HepG2 (cell line): ENCODE measurements at regions not wholly inside any gene's neighbourhood (a gene's known extent, or its start where the extent isn't known, plus 50 kb on each side); places are given as distances from the start of the nearest gene placed in this dataset.

Source experiments
- ATAC-seq: fragments of 200-7000 bp; cut with Tn5 transposase; 3 replicates; pipeline ENCODE4 v1.9.1; 2020; ENCODE audit warnings: mild to moderate bottlenecking, moderate library complexity
- BruUV-seq: library from RNA; stranded (reverse); fragments of 400-500 nt; replicated peaks from 2 replicates; lab custom pipeline; 2021; lab: Mats Ljungman, UMichigan
- CTCF ChIA-PET: fragments of 300-600 bp; formaldehyde crosslinking; extraction: SDS; loops from one replicate; lab custom pipeline; 2021; ENCODE audit warnings: low total read pairs, inconsistent platforms, low intra/inter-chr PET ratio; lab: Yijun Ruan, JAX
- POLR2A ChIA-PET: fragments of 350-600 bp; sonication (Branson Sonifier 250); formaldehyde crosslinking; loops from one replicate; lab custom pipeline; 2020; ENCODE audit warnings: antibody characterized with exemption, inconsistent platforms; lab: Yijun Ruan, JAX
- DNase-seq: peaks from one replicate; pipeline ENCODE4 v3.0.0-alpha.2; 2015; ENCODE audit warnings: low spot score
- FAIRE-seq: peaks from 3 replicates; lab custom pipeline; 2011; peaks lifted over from hg19 to GRCh38; lab: Jason Lieb, UNC
- H2AFZ ChIP-seq: one replicate; pipeline ENCODE4 v1.6.1; 2011; ENCODE audit warnings: low read length, inconsistent platforms
- H3K27ac ChIP-seq: fragments of 300-600 bp; 3 replicates; pipeline ENCODE4 v1.8.0; 2011; ENCODE audit warnings: mixed run types, mild to moderate bottlenecking, mixed read lengths, low read length, inconsistent platforms; ENCODE audit not compliant: insufficient read depth; ENCODE audit errors: extremely low read length
- H3K27me3 ChIP-seq, 2 experiments: fragments of 200-600 bp in 1 of 2; 2 replicates in 1 of 2; 3 replicates in 1 of 2; pipeline versions ENCODE4 v1.6.0 to v1.8.0; 2011; ENCODE audit warnings: low read length in 2 of 2, mild to moderate bottlenecking in 2 of 2, moderate library complexity in 2 of 2, inconsistent platforms in 1 of 2; ENCODE audit not compliant: insufficient read depth in 2 of 2, control insufficient read depth in 1 of 2
- H3K36me3 ChIP-seq, 2 experiments: fragments of 200-600 bp in 1 of 2; replicated peaks in 1 of 2; 2 replicates in 1 of 2; 3 replicates in 1 of 2; pipeline versions ENCODE4 v1.5.1 to v1.8.0; 2011; ENCODE audit warnings: low read length in 2 of 2, inconsistent platforms in 1 of 2; ENCODE audit not compliant: insufficient read depth in 2 of 2, control insufficient read depth in 1 of 2
- H3K4me1 ChIP-seq: 2 replicates; pipeline ENCODE4 v1.5.1; 2012; ENCODE audit warnings: low read length, inconsistent platforms; ENCODE audit not compliant: insufficient read depth
- H3K4me2 ChIP-seq: 2 replicates; pipeline ENCODE4 v1.6.0; 2011; ENCODE audit warnings: low read depth, low read length, inconsistent platforms
- H3K4me3 ChIP-seq, 3 experiments: fragments of 200-600 bp in 1 of 3; sonication (generic), shearing (Covaris generic) in 1 of 3; replicated peaks in 1 of 3; 2 replicates each; pipeline ENCODE4 v1.5.1; 2011 to 2016; ENCODE audit warnings: low read length in 3 of 3, inconsistent platforms in 2 of 3, low read depth in 2 of 3, mild to moderate bottlenecking in 2 of 3, control low read depth in 1 of 3, mixed read lengths in 1 of 3; ENCODE audit not compliant: insufficient read depth in 1 of 3
- H3K79me2 ChIP-seq: one replicate; pipeline ENCODE4 v1.6.1; 2011; ENCODE audit warnings: low read length, inconsistent platforms; ENCODE audit not compliant: insufficient read depth
- H3K9ac ChIP-seq: 2 replicates; pipeline ENCODE4 v1.6.0; 2011; ENCODE audit warnings: mild to moderate bottlenecking, low read depth, low read length, inconsistent platforms; ENCODE audit not compliant: insufficient read depth
- H3K9me3 ChIP-seq: 2 replicates; pipeline ENCODE4 v1.5.1; 2012; ENCODE audit warnings: mild to moderate bottlenecking, low read length
- H4K20me1 ChIP-seq: 2 replicates; pipeline ENCODE4 v1.6.0; 2011; ENCODE audit warnings: inconsistent platforms, mild to moderate bottlenecking, low read length, moderate library complexity; ENCODE audit not compliant: insufficient read depth
- ARID3A ChIP-seq: IDR thresholded peaks from 2 replicates; pipeline ENCODE4 v1.6.1; 2012; ENCODE audit warnings: low read depth, low read length, improper control_type of control experiment
- FOXK2 ChIP-seq: fragments of 450-650 bp; IDR thresholded peaks from 2 replicates; pipeline ENCODE4 v1.6.1; 2016
- GATAD1 ChIP-seq: IDR thresholded peaks from 2 replicates; pipeline ENCODE4 v1.6.1; 2016; ENCODE audit warnings: missing genetic modification reagents, missing compliant biosample characterization
- GMEB1 ChIP-seq: sonication (generic); formaldehyde crosslinking; IDR thresholded peaks from 2 replicates; pipeline ENCODE4 v1.5.1; 2020; ENCODE audit warnings: missing genetic modification reagents, mild to moderate bottlenecking, borderline replicate concordance
- HHEX ChIP-seq: IDR thresholded peaks from 2 replicates; pipeline ENCODE4 v1.6.1; 2016; ENCODE audit warnings: control low read depth
- HOXA3 ChIP-seq: sonication (generic); formaldehyde crosslinking; IDR thresholded peaks from 2 replicates; pipeline ENCODE4 v1.5.0; 2020; ENCODE audit warnings: missing genetic modification reagents
- MIER3 ChIP-seq: IDR thresholded peaks from 2 replicates; pipeline ENCODE4 v1.6.1; 2016; ENCODE audit warnings: missing compliant biosample characterization, borderline replicate concordance
- MIXL1 ChIP-seq: IDR thresholded peaks from 2 replicates; pipeline ENCODE4 v1.6.1; 2016
- RAD51 ChIP-seq: fragments of 450-650 bp; IDR thresholded peaks from 2 replicates; pipeline ENCODE4 v1.6.1; 2016; ENCODE audit warnings: borderline replicate concordance
- SIX1 ChIP-seq: sonication (generic); formaldehyde crosslinking; IDR thresholded peaks from 2 replicates; pipeline ENCODE4 v1.4.0; 2020; ENCODE audit warnings: missing genetic modification reagents, borderline replicate concordance
- ZNF17 ChIP-seq: sonication (generic); formaldehyde crosslinking; IDR thresholded peaks from 2 replicates; pipeline ENCODE4 v1.5.0; 2020; ENCODE audit warnings: mild to moderate bottlenecking, missing genetic modification reagents
- ZNF513 ChIP-seq: sonication (generic); formaldehyde crosslinking; conservative IDR thresholded peaks from 2 replicates; pipeline ENCODE4 v1.5.0; 2020; ENCODE audit warnings: missing genetic modification reagents
- ZNF740 ChIP-seq: sonication (generic); formaldehyde crosslinking; IDR thresholded peaks from 2 replicates; pipeline ENCODE4 v1.4.0; 2020; ENCODE audit warnings: missing genetic modification reagents
- ZNF749 ChIP-seq: sonication (generic); formaldehyde crosslinking; IDR thresholded peaks from 2 replicates; pipeline ENCODE4 v1.8.0; 2022; ENCODE audit warnings: mild to moderate bottlenecking, missing genetic modification reagents, moderate library complexity, borderline replicate concordance
- ZSCAN31 ChIP-seq: sonication (generic); formaldehyde crosslinking; IDR thresholded peaks from 2 replicates; pipeline ENCODE4 v1.5.0; 2020; ENCODE audit warnings: low read depth, mild to moderate bottlenecking, missing genetic modification reagents
- WGBS: methylation state at CpG from one replicate; pipeline ENCODE4 v1.1.6; 2017; ENCODE audit warnings: low lambda C conversion rate; 5-methylcytosine and 5-hydroxymethylcytosine counted together
- in situ Hi-C: cut with HindIII; loops from 2 replicates; pipeline ENCODE4 v1.10.0; 2017; ENCODE audit warnings: low pct_unique_long_range_greater_than_20kb; ENCODE audit not compliant: extremely low pct_ligation_motif_present
- intact Hi-C: fragments of 100-400 bp; cut with micrococcal nuclease; formaldehyde crosslinking; loops from one replicate; pipeline ENCODE4 v1.10.0; 2022; ENCODE audit not compliant: unreplicated experiment

- H3K4me3 ChIP-seq: no peak overlapping the region
- H3K4me2 ChIP-seq: no peak overlapping the region
- DNase-seq: no peak
- no peaks in the 10 kb centered on the region for H3K4me1 ChIP-seq
- no peak overlapping the region for H3K27ac ChIP-seq
- H3K27me3 ChIP-seq: no peaks in the 10 kb centered on the region; a peak in 1 of 5 replicates
- BruUV-seq: no TSS peak
- no peak for ATAC-seq
- no peak overlapping the region for H3K9ac ChIP-seq
- TF ChIP-seq ARID3A: no peak
- TF ChIP-seq ZSCAN31 (CRISPR knock-in tag): no peak
- no peak for TF ChIP-seq FOXK2
- no peak for TF ChIP-seq MIXL1 (CRISPR knock-in tag)
- no peak for TF ChIP-seq ZNF17
- no peak for TF ChIP-seq ZNF513 (CRISPR knock-in tag)
- TF ChIP-seq ZNF749 (CRISPR knock-in tag): no peak
- no peak for TF ChIP-seq ZNF740 (CRISPR knock-in tag)
- no peak for TF ChIP-seq GMEB1 (CRISPR knock-in tag)
- TF ChIP-seq MIER3 (CRISPR knock-in tag): no peak
- TF ChIP-seq HHEX (CRISPR knock-in tag): no peak
- TF ChIP-seq GATAD1: no peak
- no peak for TF ChIP-seq HOXA3
- TF ChIP-seq RAD51: no peak
- no peak for TF ChIP-seq SIX1 (CRISPR knock-in tag)
- in situ Hi-C loops: no loop called here
- H3K36me3 ChIP-seq: no peaks in the 10 kb centered on the region
- no peaks in the 10 kb centered on the region for H3K79me2 ChIP-seq
- no peaks in the 10 kb centered on the region for H3K9me3 ChIP-seq
- WGBS: 7% methylated on average over 2 of the region's 2 CpGs
- no peak overlapping the region for H2AFZ ChIP-seq
- no peak for FAIRE-seq
- POLR2A ChIA-PET: no interaction called here
- intact Hi-C loops: no loop called here
- no peaks in the 10 kb centered on the region for H4K20me1 ChIP-seq
- CTCF ChIA-PET: no interaction called here
These were observed 425.2 kb downstream of the METTL4 start for GRCh38 chr18:2146092-2146491.
